Stimulated activated CD4-positive, alpha-beta T cell treated with anti-CD3 and anti-CD28 coated beads, TNF-alpha, amount 100 ng/mL, for 1 hour (primary cell): ENCODE measurements at regions not wholly inside any gene's neighbourhood (a gene's known extent, or its start where the extent isn't known, plus 50 kb on each side); places are given as distances from the start of the nearest gene placed in this dataset.
"Not testable (repeated sequence)": the region's sequence is repeated elsewhere in the genome, so short reads cannot be mapped to it uniquely, and the experiment has no call there.

Source experiments
- DNase-seq, 3 donors: peaks; one replicate each; pipeline ENCODE4 v3.0.0-alpha.2; 2020; ENCODE audit warnings: low read depth in 3 of 3, low spot score in 1 of 3

DNA sequence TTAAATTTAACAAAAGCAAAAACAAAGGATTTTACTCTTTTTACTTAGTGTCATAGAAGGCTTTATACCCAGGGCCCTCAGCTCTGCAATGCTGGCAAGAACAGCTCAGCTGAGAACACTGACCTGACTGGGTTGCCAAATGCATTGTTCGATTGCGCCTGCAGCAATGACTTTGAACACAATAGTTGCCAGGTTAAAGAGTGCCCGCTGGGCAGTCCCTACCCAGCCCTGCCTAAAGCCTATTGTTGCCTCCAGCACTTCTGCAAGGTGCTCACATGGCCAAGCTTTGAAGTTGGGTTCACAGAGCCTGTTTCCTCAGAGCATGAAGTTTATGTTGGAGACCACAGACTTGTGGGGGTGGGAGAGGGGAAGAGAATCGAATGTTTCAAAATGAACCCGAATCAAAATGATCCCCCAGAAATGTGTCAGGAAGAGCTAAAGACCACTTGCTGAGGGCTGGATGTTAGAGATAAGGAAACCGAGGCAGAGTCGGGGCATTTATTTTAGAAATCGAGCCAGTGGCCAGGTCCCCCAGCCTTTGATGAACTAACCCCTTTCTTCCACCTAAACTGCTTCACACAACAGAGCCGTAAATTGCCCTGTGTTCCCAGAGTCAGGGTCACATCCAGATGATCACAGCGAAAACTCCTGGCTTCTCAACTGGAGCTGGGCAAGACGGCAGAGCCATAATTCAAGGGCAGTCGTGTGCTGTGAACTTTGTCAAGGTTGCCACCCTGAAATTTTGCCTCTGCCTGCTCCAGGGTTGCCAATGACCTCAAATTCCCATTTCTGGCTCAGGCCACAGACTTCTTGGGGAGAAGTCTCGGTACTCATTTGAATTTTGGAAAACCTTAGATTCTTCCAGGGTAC, 55.0 kb downstream of the FOXA2 start:
- no peak for DNase-seq

DNA sequence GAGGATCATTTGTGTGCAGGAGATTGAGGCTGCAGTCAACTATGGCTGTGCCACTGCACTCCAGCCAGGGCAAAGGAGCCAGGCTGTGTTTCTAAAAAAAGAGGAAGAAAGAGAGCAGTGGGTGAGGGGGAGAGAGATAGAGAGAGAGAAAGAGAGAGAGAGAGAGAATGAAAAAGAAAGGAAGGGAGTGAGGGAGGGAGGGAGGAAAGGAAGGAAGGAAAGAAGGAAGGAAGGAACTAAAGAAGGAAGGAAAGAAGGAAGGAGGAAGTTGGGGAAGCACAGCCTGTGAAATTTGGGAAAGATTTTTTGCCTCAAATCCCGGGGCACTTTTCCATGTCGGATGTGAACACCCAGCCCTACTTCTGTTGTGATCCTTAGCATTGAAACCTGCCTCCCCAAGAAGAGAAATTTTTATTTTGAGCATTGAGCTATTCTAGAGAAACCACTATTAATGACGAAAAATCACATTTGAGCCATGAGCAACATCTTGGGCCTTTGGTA, 57.8 kb downstream of the FOXA2 start:
- DNase-seq: no peak

DNA sequence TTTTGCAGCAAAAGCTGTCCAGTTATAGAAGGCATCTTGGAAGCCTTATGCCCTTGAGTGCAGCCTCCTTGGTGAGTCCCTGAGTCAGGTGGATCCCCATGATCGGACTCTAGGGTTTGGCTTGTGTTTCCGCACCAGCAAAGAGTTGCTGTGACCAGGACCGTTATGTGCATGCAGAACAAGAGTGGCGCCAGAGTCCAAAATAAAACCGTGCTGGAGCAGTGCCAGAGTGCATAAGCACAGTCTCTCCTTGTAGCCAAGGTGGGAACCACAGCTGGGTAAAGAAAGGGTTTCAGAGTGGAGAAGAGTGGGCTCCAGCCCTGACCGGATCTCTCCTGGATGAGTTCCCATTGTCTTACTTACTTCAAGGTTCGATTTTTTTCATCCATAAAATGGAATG, 58.6 kb downstream of the FOXA2 start:
- DNase-seq: no peak

DNA sequence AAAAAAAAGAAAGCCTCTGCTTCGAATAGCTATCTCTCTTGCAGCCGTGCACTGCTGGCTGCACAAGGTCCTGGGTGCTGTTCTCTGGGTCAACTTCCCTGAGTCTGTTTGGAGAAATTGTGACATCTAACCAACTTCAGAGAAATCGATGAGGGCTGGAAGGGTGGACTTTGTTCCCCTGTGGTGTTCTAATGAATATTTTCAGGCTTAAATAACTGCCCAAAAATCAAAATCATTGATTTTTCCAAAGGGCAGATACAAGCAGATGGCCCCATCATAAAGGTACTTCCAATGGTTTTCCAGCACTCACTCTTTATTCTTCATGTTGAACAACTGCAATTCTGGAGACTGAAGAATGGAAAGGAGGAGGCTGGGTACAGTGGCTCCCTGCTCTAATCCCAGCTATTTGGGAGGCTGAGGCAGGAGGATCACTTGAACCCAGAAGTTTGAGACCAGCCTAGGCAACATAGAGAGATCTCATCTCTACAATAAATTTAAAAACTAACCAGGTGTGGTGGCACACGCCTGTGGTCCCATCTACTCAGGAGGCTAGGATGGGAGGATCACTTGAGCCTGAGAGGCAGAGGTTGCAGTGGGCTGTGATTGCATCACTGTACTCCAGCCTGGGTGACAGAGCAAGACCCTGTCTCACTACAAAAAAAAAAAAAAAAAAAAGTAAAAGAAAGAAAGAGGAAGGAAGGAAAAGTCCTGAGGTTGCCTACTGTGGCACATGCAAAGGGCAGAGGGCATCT, 59.1 kb downstream of the FOXA2 start:
- DNase-seq: no peak

DNA sequence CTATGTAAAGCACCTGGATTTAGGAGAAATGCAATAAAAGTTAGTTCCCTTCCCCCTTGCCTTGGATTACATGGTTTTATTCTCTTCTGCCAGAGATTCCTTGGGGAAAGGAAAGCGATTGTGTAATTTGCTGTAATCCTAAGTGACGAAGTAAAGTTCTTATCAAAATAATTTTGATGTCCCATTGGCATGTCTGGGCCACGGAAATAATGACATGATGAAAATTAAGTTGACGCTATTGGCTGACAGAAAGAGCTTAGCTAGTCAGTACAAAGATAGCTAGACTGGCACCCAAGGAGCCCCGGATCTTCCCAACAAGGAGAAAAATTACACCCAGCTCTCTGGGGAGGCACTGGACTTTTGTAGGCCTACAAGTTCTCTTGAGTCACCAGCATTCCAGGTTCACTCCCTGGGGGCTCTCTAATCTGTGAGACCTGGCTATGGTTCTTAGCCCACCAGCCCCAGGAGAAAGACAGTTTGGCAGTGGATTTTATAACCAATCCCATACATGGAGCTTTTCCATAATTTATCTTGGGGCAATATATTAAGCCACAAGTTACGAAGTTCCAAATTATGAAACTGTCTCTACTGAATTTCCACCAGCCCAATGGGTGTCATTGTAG, 59.9 kb downstream of the FOXA2 start:
- no peak for DNase-seq

DNA sequence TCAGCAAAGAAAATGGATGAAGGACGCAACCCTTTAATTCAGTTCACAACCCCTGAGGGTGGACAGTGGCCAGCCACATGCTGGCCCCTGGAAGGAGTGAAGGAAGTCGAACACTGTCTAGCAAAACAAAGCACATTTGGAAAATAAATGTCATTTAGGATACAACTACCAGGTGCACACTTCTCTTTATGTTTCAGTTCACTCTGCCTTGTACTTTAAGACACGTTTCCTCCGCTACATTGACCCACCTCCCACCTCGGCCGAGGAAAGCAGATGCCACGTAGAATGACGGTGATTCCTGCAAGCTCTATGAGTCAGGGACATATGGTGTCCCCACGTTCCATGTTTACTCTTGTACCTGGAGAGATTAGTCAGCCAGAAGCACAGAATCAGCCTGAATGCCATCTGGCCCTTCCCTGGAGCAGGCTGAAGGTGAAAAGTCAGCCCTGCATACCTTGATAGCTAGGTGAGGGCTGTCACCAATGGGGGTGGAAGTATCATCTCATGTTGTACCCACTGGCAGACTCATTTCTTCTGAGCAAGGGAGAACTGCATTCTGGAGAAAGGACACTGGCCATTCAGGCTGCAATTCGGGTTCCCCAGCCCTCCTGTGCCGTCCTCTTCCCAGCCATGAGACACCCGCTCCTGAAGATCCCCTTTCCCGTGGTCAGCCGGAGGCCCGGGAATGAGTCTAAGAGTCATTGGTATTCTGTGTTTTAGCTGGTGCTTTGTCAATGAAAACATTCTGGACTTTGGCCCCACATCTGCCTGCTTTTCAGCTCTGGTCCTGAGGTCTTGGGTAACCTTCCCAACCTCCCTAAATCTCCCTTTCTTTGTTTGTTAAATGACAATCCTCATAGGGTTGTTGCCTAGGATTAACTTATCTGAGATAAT, 60.6 kb downstream of the FOXA2 start:
- no peak for DNase-seq

DNA sequence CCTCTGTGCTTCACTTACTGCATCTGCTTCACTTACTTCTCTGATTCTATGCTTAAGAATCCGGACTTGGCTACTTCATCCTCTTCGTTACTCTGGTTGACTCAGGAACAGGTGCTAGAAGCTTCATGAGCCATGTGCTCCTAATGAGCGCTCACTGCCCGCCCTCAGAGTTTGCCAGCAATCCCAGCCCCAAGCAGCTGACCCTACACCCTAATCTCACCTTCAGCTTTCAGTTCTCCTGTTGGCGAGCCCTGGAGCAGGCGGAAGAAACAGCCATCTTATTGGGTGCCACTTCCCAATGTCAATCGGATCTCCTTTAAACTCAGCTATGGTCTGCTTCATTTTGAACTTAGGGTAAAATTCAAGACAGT, 61.3 kb downstream of the FOXA2 start:
- DNase-seq: no peak

DNA sequence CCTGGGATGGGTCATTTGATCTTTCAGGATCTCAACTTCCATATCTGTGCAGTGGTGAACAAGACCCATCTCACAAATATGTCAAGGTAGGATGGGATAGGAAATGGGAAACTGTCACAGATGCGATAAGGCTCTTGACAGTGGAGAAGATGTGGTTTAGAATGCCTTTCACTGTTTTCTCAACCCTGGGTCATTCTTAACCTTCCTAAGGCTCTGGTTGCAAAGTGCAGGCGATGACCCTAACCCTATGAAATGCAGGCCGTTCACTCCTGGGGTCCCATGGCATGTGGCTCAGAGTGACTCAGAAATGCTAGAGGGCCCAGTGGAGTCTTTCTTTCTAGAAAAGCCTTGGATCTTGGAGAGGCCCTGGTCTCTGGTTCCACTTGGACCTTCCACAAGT, 61.7 kb downstream of the FOXA2 start:
- DNase-seq: no peak

DNA sequence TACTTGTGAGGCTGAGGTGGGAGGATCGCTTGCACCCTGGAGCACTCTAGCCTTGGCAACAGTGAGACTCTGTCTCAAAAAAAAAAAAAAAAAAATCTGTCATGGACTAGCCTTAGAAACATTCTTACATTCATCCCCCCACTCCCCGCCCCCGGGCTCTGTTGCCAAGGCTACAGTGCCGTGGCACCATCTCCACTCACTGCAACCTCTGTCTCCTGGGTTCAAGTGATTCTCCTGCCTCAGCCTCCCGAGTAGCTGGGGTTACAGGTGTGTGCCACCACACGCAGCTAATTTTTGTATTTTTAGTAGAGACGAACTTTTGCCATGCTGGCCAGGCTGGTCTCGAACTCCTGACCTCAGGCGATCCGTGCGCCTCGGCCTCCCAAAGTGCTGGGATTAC, 62.4 kb downstream of the FOXA2 start:
- DNase-seq: not testable (repeated sequence)

DNA sequence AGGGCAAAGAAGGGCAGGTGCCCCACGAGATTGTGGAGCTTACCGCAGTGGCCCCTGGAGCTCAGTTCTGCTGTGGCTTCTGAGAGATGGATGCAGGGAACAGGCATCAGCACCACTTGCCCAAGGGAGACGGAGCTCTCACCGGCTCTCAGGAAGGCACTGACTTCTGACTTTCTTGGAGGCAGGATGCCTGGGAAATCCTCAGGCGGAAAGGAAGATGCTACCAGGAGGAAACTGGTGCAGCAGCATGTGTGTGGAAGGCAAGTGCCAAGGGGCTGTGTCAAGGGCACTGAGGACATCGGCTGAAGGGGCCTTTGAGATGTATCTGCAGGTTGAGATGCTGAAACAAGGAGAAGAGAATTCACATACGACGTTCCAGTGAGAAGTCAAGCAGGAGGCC, 64.0 kb downstream of the FOXA2 start:
- DNase-seq: no peak

DNA sequence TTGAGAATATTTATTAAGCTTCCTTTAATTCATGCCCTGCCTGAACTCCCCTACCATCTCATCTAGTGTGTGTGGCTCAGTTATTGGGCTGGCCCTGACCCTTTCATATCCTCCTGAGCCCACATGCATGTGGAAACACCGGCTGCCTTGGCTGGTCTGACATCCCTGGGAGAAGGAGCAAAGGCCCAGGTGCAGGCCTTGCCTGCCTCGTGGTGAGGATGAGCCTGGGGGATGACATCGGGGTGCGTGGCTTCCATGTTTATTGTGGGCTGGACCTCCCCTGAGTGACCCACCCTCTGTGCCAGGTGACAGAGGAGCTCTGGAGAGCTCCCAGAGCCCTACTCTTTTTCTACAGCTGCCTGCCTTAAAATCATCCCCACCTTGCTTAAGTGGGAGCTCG, 69.1 kb downstream of the FOXA2 start:
- DNase-seq: no peak

DNA sequence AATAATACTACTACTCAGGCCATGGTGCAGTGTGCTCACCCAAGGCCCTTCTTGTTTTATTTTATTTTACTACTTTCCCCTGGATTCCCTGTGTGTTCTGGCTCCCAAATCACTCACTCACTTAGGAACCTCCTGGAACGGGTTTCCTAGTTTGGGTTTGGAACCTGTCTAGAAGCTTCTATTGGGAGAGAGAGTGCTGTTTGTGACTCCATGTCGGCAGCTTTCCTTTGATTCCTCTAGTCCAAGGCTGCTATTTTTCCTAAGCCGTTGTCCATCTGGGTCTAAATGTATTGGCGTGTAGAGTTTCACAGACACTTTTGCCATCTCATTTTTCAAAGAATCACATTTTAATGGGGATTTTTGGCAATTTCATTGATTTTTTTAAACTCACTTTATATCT, 70.8 kb downstream of the FOXA2 start:
- no peak for DNase-seq

DNA sequence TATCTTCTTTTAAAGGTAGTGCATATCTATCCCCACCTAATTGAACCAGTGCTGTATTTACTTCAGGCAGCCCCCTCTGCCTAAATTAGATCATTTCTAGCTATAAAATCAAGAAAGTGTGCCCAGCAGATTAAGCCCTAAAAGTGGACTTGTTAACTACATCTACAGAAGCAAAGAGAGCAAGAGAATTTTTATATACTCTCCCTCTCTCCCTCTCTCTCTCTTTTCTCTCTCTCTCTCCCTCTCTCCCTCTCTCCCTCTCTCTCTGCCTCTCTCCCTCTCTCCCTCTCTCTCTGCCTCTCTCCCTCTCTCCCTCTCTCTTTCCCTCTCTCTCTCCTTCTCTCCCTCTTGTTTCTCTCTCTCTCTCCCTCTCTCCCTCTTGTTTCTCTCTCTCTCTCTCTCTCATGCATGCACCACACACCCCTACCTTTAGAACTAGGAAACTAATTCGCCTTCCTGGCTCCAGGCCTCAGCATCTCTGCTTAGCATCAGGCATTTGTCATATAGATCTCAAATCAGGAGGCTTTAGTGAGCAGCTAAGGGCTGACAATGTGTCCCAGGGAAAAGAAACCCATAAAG, 71.4 kb downstream of the FOXA2 start:
- no peak for DNase-seq

DNA sequence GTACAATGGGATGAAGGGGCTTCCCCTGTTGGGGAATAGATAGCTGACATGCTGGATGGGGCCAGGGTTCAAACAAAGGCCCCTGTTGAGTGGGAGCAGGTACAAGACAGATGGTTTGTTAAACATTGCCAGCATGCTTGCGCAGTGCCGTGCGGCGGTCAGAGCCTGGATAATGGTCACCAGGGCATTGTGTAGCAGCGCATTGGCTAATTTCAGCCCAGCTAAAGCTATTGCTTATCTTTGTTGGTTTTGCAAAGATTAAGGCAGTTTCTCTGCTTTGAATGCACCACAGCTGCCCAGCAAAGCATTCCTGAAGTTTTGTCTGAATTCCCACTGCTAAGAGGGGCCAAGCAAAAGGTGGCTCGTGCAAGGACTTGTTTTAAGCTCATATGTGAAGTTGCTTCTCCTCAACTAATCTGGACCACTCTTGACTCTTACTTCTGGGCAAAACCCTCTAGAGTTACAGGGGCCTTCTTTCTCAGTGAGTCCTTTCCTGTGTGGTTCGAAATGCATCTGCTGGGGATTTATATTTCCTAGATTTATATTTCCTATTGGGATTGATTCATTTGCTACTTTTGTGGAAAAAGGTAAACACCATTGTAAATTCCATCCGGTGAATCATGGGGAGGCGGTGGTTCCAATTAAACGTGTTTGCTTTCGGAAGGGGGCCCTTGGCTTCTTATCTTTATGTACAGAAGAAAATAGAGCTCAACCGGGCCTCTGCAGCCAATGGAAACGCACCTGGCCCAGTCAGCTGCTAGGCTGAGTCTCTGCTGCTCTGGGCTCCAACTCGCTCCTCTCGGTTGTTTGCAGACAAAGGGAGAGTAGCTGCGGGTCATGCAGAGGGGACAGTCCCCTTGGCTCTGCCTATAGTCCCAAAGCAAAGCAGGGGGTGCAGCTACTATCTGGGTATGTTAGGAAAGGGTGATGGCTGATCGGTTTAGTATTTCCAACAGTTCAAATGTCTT, 72.1 kb downstream of the FOXA2 start:
- DNase-seq: no peak

DNA sequence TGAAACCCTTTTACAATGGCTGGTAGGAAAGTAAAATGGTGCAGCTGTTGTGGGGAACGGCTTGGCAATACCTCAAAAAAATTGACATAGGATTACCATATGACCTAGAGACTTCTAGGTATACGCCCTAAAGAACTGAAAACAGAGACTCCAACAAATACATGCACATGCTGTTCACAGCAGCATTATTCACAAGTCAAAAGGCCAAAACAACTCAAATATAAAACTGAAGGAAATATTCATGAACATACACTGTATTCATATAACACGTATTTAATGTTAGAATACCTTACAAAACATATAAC, 74.6 kb downstream of the FOXA2 start:
- DNase-seq: no peak

DNA sequence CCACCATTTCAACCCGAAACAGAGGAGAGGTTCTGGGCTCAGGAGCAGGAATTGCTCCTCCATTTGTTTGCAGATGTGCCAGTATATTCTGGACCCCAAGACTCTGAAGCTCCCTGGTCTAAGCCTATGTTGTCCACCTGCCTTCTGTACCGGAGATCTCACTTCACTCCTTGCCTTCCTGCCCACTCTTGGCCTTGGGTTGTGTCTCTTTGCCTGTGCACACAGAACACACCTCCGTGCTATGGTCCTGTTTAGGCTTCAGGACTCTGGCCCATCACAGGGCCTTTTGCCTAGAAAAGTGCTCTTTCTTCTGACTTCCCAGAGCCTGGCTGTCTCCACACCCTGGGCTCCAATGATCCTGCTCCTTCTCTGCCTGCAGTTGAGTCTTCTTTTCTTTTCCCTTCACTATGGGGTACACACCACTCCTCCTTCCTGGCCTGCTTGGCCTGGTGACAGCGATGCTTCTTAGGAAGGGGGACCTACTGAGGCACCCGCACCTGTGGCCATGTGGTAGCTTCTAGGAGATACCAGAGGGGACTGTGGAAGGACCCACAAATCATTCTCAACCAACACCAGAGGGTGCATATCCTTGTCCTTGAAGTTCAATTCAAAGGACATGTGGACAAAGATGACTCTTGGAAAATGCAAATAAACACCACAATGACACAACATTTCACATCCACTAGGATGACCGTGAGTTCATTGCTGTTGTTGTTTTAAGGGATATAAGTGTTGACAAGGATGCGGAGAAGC, 75.1 kb downstream of the FOXA2 start:
- DNase-seq: no peak

DNA sequence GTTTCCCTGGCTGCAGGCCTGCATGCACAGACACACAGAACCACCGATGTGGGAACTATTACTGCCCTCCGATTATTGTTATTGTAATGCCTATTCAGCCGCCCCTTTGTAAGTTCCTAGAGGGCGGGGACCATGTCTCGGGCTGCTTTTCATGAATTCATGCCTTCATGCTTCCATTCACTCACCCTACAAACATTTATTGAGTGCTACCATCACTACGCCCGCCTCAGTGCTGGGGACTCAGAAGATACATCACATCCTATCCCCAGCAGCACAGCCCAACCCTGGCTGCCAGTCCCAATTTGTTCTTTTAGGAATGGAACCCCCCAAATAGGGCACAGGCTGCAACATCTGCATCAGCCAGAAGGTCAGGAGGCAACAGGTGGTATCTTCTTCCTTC, 75.9 kb downstream of the FOXA2 start:
- DNase-seq: no peak

DNA sequence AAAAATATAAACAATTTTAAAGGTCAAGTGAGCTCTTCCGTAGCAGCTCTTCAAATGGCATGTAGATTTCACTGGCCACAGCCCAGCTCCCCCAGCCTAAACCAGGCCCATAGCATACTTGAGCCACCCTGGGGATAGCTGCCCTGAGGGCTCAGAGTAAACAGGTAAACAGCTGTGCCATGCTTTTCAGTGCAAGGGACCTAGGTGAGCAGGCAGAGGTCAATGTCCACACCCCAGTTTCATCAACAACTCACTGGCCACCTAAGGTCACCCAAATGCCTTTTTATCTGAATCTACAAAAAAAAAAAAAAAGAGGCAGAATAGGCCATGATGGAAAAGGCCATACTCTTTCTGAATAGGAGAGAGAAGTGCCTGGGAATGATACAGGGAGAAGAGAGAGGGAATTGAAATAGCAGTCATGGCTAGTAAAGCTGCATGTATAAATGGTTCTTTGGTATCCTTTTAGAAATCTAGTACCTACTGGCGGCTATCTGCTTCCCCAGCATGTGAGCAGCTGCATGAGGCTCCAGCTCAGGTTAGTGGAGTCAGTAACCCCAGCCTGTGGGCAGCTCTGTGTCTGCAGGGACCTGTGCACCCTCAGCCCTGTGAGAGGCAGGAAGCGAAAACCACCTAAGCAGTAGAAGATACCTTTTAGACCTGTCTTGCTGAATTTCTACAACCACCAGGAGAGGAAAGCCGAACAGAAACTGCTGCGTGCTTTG, 77.0 kb downstream of the FOXA2 start:
- DNase-seq: no peak
